Pancreas (tissue), 10 donors: ENCODE measurements at regions not wholly inside any gene's neighbourhood (a gene's known extent, or its start where the extent isn't known, plus 50 kb on each side); places are given as distances from the start of the nearest gene placed in this dataset.

Experiments used
- ATAC-seq, 4 donors: fragments of 200-7000 bp; cut with Tn5 transposase; one replicate each; pipeline versions ENCODE4 v1.8.0 to v1.9.1; 2020; ENCODE audit warnings: mild to moderate bottlenecking in 4 of 4, moderate library complexity in 4 of 4
- DNase-seq, 6 donors: peaks; one replicate each; pipeline ENCODE4 v3.0.0-alpha.2; 2020
- FAIRE-seq: peaks from 2 replicates; lab custom pipeline; 2012; peaks lifted over from hg19 to GRCh38; lab: Jason Lieb, UNC
- H3K27ac ChIP-seq, 4 donors: fragments of 200-600 bp; sonication (generic); 1 replicate in 3 of 4; 2 replicates in 1 of 4; pipeline versions ENCODE4 v1.5.0 to v1.8.0; 2020
- H3K27me3 ChIP-seq, 4 donors: fragments of 200-600 bp; one replicate each; pipeline ENCODE4 v1.8.0; 2021
- H3K36me3 ChIP-seq, 3 donors: fragments of 200-600 bp; sonication (generic) in 1 of 3; one replicate each; pipeline versions ENCODE4 v1.5.0 to v1.8.0; 2020 to 2021
- H3K4me1 ChIP-seq, 3 donors: fragments of 200-600 bp; one replicate each; pipeline ENCODE4 v1.8.0; 2021
- H3K4me3 ChIP-seq, 4 donors: fragments of 200-600 bp; sonication (generic) in 2 of 4; one replicate each; pipeline versions ENCODE4 v1.5.0 to v1.8.0; 2020 to 2021
- H3K9me3 ChIP-seq, 4 donors: fragments of 200-600 bp; one replicate each; pipeline ENCODE4 v1.8.0; 2021
- WGBS, 2 donors: extraction: QIAGEN DNeasy Blood & Tissue Kit; methylation state at CpG; one replicate each; pipeline ENCODE4 v1.1.7; 2013; 5-methylcytosine and 5-hydroxymethylcytosine counted together
- intact Hi-C, 3 donors: fragments of 100-400 bp; cut with DNase I; formaldehyde crosslinking; loops; one replicate each; pipeline versions ENCODE4 v1.11.1 to v1.14.2; 2022
- TF ChIP-seq, protein P1 (sequence below), 4 donors: fragments of 200-600 bp; sonication (generic) in 3 of 4; IDR thresholded peaks; one replicate each; pipeline versions ENCODE4 v1.5.0 to v1.8.0; 2021; ENCODE audit warnings: antibody characterized with exemption in 4 of 4
- donor health status: healthy with polysubstance abuse.
- donor health status: DM: no; HTN: no; CAD: no; lungs with moderate emphysema.
- donor health status: DM: no; HTN: no; CAD: no.
- donor health status: control.
- donor health status: control.
- donor health status: Bipolar disorder and iron deficiency.
- donor health status: DM: yes; HTN: yes; CAD: no.
- donor health status: DM: no; HTN: no; CAD: no.
- donor health status: DM: no; HTN: no; CAD: no.
- donor health status: DM: yes; HTN: yes; CAD: no.

DNA sequence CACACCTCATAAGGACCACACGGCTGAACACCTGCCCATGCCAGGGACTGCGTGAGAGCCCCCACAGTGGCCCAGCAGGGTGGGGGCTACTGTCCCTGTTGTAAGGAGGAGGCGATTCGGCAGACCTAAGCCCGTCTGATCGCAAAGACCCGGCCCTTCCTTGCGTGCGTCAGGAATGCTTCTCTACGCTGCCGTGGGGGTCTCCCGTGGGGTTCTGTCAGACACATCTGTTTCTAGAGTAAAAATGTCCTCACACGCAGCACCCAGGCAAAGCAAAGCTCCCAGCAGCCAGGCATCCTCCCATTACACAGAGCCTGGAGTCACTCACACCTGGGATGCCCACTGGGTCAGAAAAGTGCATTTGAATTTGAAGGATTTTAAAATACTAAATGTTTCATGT, 147.7 kb upstream of the SOX1 start:
- TF ChIP-seq, protein P1, sequence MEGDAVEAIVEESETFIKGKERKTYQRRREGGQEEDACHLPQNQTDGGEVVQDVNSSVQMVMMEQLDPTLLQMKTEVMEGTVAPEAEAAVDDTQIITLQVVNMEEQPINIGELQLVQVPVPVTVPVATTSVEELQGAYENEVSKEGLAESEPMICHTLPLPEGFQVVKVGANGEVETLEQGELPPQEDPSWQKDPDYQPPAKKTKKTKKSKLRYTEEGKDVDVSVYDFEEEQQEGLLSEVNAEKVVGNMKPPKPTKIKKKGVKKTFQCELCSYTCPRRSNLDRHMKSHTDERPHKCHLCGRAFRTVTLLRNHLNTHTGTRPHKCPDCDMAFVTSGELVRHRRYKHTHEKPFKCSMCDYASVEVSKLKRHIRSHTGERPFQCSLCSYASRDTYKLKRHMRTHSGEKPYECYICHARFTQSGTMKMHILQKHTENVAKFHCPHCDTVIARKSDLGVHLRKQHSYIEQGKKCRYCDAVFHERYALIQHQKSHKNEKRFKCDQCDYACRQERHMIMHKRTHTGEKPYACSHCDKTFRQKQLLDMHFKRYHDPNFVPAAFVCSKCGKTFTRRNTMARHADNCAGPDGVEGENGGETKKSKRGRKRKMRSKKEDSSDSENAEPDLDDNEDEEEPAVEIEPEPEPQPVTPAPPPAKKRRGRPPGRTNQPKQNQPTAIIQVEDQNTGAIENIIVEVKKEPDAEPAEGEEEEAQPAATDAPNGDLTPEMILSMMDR (IDR thresholded peaks at IDR 0.05), result no peak
- Histone ChIP-seq H3K36me3 (no peaks in the 10 kb centered on the region), H3K4me1 (no peaks in the 10 kb centered on the region), H3K27ac (no peak overlapping the region), H3K27me3 (no peaks in the 10 kb centered on the region), H3K4me3 (no peak overlapping the region), H3K9me3 (no peaks in the 10 kb centered on the region)
- intact Hi-C loops, result no loop called here
- WGBS, 2 donors, result 71 to 78% methylated on average over 13 of the region's 13 CpGs
- FAIRE-seq, result no peak
- DNase-seq, result peak in 1 of 6 donors; percentile 33
- no peak for ATAC-seq

DNA sequence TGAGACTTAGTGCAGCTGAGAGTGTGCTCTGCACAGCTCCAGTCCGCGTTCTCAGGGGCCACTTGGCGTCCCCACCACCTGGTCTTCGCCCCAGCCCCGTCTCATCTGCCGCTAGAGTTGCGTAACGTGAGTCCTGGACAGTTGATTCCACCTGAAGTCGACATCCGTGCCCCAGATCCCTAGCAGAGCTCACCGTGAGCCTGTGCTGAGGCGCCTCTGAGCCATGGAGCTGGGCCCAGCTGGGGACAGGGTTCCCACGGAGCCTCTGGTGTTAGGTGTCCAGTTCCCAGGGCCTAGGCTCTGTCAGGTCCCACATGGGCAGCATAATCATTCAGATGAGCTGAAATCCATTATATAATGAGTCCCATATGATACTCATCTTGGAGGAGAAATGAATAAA, 147.1 kb upstream of the SOX1 start:
- no peak overlapping the region for H3K4me3 ChIP-seq
- no peaks in the 10 kb centered on the region for H3K27me3 ChIP-seq
- DNase-seq, result no peak
- no peak for ATAC-seq
- intact Hi-C loops, result no loop called here
- no peak for FAIRE-seq
- TF ChIP-seq, protein P1 (IDR thresholded peaks at IDR 0.05), result no peak
- H3K9me3 ChIP-seq, result no peaks in the 10 kb centered on the region
- no peaks in the 10 kb centered on the region for H3K36me3 ChIP-seq
- no peak overlapping the region for H3K27ac ChIP-seq
- no peaks in the 10 kb centered on the region for H3K4me1 ChIP-seq
- WGBS, 2 donors, result 46 to 51% methylated on average over 13 of the region's 13 CpGs

DNA sequence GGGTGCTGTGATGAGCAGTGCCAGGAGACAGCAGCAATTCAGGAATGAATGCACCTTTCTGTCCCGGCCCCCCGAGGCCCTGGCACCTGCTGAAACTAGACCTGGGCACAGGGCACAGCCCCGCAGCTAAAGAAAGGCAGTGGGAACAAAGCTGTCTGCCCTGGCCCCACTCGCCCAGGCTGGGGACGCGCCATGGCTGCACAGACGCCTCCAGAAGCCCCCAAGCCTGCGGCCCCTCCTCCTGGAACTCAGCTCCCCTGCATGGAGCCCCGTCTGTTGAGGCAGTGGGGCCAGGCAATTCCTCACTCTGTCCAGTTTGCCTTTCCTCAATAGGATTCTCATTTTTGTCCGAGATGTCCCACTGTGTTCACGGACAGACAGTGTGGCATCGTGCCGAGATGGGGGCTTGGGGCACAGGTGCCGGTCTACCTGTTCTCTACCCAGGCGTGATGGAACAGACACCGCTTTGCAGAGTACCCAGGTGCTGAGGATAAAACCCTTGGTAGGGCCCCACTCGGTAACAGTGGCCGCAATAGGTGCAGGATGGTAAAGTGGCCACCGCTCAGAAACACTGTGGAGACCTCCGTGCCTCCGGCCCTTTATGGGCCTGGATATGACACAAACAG, 146.5 kb upstream of the SOX1 start:
- H3K9me3 ChIP-seq, result no peaks in the 10 kb centered on the region
- H3K4me3 ChIP-seq, result no peak overlapping the region
- H3K27ac ChIP-seq, result no peak overlapping the region
- TF ChIP-seq, protein P1 (IDR thresholded peaks at IDR 0.05), result no peak
- H3K4me1 ChIP-seq, result no peaks in the 10 kb centered on the region
- no peak for ATAC-seq
- no peaks in the 10 kb centered on the region for H3K36me3 ChIP-seq
- 51 to 70% methylated on average over 21 of the region's 21 CpGs for WGBS, 2 donors
- DNase-seq, result no peak
- intact Hi-C loops, result no loop called here
- FAIRE-seq, result no peak
- H3K27me3 ChIP-seq, result no peaks in the 10 kb centered on the region

DNA sequence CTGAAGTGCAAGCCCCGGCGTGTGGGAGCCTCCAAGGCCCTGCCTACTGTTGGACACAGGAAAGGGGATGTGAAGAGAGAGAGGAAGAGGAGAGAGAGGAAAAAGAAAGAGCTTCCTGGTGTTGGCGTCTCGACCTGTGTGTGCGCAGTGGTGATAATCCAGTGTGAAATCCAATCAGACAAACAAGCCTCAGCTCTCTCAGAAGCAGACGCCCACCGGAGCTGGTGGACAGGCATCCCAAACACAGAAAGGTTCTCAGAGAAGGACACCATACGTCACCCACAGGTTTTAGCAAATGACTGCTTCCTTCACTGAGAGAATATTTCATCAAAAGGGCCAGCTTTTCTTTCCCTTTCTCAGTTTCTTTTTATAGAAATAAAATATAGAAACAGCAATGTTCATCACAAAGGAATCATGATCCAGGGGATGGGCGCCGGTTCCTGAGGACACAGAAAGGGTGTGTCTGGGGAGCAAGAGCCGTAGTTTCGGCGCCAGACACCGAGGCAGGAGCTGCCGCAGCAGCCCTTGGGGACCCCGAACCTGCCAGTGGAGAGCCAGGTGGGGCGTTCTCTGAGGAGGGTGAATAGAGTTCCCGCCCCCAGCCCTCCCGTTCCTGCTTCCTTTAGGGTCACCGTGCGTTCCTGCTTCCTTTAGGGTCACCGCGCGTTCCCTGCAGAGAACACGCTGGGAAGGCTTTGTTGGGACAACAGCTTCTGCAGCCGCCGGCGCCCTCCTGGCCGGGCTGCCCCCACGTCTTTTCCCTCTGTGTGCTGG, 145.8 kb upstream of the SOX1 start:
- Histone ChIP-seq H3K27ac (no peak overlapping the region), H3K4me1 (no peaks in the 10 kb centered on the region), H3K9me3 (no peaks in the 10 kb centered on the region), H3K36me3 (no peaks in the 10 kb centered on the region), H3K27me3 (no peaks in the 10 kb centered on the region), H3K4me3 (no peak overlapping the region)
- DNase-seq (no peak), ATAC-seq (no peak), FAIRE-seq (no peak)
- intact Hi-C loops, result no loop called here
- 32 to 41% methylated on average over 26 to 30 of the region's 30 CpGs for whole genome bisulfite sequencing, 2 donors
- TF ChIP-seq, protein P1 (IDR thresholded peaks at IDR 0.05), result no peak

DNA sequence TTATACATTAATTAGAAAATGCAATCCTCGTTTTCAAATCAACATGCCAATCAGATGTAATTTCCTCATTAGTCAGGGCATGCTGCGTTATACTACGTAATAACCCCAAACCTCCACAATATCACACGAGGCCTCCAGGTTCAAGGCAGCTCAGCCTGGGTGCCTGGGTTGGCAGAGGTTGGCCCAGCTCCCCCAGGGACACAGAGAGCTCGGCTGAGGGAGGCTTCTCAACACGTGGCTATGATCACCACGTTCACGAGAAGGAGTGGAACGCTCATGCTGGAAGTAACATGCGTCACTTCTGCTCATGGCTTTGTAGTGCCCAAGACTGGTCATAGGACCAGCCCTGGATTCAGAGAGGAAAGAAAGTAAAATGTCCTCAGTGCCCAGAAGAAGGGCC, 144.9 kb upstream of the SOX1 start:
- no peaks in the 10 kb centered on the region for H3K36me3 ChIP-seq
- TF ChIP-seq, protein P1 (IDR thresholded peaks at IDR 0.05), result no peak
- DNase-seq (no peak), ATAC-seq (no peak), FAIRE-seq (no peak)
- H3K27me3 ChIP-seq, result no peaks in the 10 kb centered on the region
- H3K4me1 ChIP-seq, result no peaks in the 10 kb centered on the region
- intact Hi-C loops, result no loop called here
- no peaks in the 10 kb centered on the region for H3K9me3 ChIP-seq
- H3K4me3 ChIP-seq, result no peak overlapping the region
- 51 to 68% methylated on average over 10 of the region's 10 CpGs for WGBS, 2 donors
- no peak overlapping the region for H3K27ac ChIP-seq
